Ovary (tissue), 7 donors: ENCODE measurements at regions not wholly inside any gene's neighbourhood (a gene's known extent, or its start where the extent isn't known, plus 50 kb on each side); places are given as distances from the start of the nearest gene placed in this dataset.
"Not testable (repeated sequence)": the region's sequence is repeated elsewhere in the genome, so short reads cannot be mapped to it uniquely, and the experiment has no call there.

ENCODE experiments used
- DNase-seq, 5 donors: peaks; one replicate each; pipeline ENCODE4 v3.0.0-alpha.2; 2019 to 2020
- H3K27ac ChIP-seq, 2 donors: fragments of 200-600 bp; one replicate each; pipeline versions ENCODE4 v1.5.1 to v1.8.0; 2019 to 2022
- H3K27me3 ChIP-seq: fragments of 200-600 bp; one replicate; pipeline ENCODE4 v1.8.0; 2022
- H3K36me3 ChIP-seq: fragments of 200-600 bp; sonication (generic); one replicate; pipeline ENCODE4 v1.5.1; 2019
- H3K4me1 ChIP-seq: one replicate; pipeline ENCODE4 v1.8.1; 2013; ENCODE audit warnings: mild to moderate bottlenecking, moderate library complexity; ENCODE audit not compliant: insufficient read depth
- H3K4me3 ChIP-seq: fragments of 200-600 bp; sonication (generic); one replicate; pipeline ENCODE4 v1.5.1; 2017
- H3K9me3 ChIP-seq, 2 donors: fragments of 200-600 bp in 1 of 2; sonication (generic) in 1 of 2; one replicate each; pipeline versions ENCODE4 v1.5.1 to v1.8.1; 2013 to 2019; ENCODE audit warnings: mild to moderate bottlenecking in 1 of 2, moderate library complexity in 1 of 2
- EP300 ChIP-seq: sonication (generic); formaldehyde crosslinking; IDR thresholded peaks from one replicate; pipeline ENCODE4 v1.6.1; 2017; ENCODE audit warnings: antibody characterized with exemption
- POLR2A ChIP-seq: fragments of 450-650 bp; IDR thresholded peaks from one replicate; pipeline ENCODE4 v1.6.1; 2017; ENCODE audit warnings: antibody characterized with exemption, mild to moderate bottlenecking, moderate library complexity
- WGBS, 3 donors: extraction: QIAGEN DNeasy Blood & Tissue Kit in 1 of 3; methylation state at CpG; one replicate each; pipeline versions ENCODE4 v1.1.5 to v1.1.7; 2013 to 2017; 5-methylcytosine and 5-hydroxymethylcytosine counted together
- intact Hi-C, 4 donors: fragments of 100-400 bp; cut with DNase I; formaldehyde crosslinking; loops; one replicate each; pipeline versions ENCODE4 v1.11.0 to v1.15.1; 2022 to 2023
- TF ChIP-seq, protein P1 (sequence below), 3 donors: fragments of 450-650 bp in 2 of 3; fragments of 200-600 bp in 1 of 3; IDR thresholded peaks; one replicate each; pipeline versions ENCODE4 v1.5.1 to v1.8.0; 2016 to 2022; ENCODE audit warnings: antibody characterized with exemption in 3 of 3, mild to moderate bottlenecking in 1 of 3
- donor health status: DM: no; HTN: no; CAD: no; lungs with moderate emphysema.
- donor health status: DM: no; HTN: no; CAD: no.
- donor health status: Bipolar disorder and iron deficiency.
- donor health status: DM: no; HTN: no; CAD: no.
- donor health status: DM: yes; HTN: yes; CAD: no.

DNA sequence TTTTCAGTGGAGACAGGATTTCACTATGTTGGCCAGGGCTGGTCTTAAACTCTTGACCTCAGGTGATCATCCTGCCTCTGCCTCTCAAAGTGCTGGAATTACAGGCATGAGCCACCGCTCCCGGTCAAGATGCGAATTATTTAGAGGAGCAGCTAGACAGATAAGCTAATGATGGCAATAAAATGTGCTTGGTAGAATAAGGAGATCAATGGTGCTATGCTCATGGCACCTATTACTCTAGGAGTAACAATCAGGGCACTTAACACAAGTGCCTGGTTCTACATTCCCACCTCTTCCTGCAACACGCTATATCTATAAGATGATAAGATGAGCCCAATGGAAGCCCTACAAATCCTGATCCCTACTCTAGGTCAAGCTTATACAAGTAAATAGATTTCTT is 61.4 kb upstream of the LOC128125822 start:
- TF ChIP-seq, protein P1, sequence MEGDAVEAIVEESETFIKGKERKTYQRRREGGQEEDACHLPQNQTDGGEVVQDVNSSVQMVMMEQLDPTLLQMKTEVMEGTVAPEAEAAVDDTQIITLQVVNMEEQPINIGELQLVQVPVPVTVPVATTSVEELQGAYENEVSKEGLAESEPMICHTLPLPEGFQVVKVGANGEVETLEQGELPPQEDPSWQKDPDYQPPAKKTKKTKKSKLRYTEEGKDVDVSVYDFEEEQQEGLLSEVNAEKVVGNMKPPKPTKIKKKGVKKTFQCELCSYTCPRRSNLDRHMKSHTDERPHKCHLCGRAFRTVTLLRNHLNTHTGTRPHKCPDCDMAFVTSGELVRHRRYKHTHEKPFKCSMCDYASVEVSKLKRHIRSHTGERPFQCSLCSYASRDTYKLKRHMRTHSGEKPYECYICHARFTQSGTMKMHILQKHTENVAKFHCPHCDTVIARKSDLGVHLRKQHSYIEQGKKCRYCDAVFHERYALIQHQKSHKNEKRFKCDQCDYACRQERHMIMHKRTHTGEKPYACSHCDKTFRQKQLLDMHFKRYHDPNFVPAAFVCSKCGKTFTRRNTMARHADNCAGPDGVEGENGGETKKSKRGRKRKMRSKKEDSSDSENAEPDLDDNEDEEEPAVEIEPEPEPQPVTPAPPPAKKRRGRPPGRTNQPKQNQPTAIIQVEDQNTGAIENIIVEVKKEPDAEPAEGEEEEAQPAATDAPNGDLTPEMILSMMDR (IDR thresholded peaks at IDR 0.05), result no peak
- TF ChIP-seq EP300, result no peak
- no peak for TF ChIP-seq POLR2A
- WGBS, 3 donors, result 90 to 95% (median 92%) methylated on average over 4 of the region's 4 CpGs
- no peaks in the 10 kb centered on the region for H3K36me3 ChIP-seq
- no peak overlapping the region for H3K4me3 ChIP-seq
- intact Hi-C loops, result no loop called here
- H3K27me3 ChIP-seq, result no peaks in the 10 kb centered on the region
- H3K4me1 ChIP-seq, result no peaks in the 10 kb centered on the region
- H3K9me3 ChIP-seq, result no peaks in the 10 kb centered on the region
- peak overlapping the region in 1 of 2 donors; percentile 16 for H3K27ac ChIP-seq
- no peak for DNase-seq

- Histone ChIP-seq H3K4me3 (no peak overlapping the region), H3K27ac (no peak overlapping the region), H3K4me1 (no peaks in the 10 kb centered on the region), H3K27me3 (no peaks in the 10 kb centered on the region), H3K36me3 (no peaks in the 10 kb centered on the region), H3K9me3 (no peaks in the 10 kb centered on the region)
- intact Hi-C loops, result no loop called here
- DNase-seq, result no peak
- TF ChIP-seq, protein P1 (IDR thresholded peaks at IDR 0.05), result no peak
- TF ChIP-seq POLR2A (no peak), EP300 (no peak)
- WGBS, 3 donors, result 85 to 93% (median 92%) methylated on average over 4 of the region's 4 CpGs
Measured at GRCh38 chr6:63514488-63515173, 57.6 kb upstream of the LOC128125822 start.

DNA sequence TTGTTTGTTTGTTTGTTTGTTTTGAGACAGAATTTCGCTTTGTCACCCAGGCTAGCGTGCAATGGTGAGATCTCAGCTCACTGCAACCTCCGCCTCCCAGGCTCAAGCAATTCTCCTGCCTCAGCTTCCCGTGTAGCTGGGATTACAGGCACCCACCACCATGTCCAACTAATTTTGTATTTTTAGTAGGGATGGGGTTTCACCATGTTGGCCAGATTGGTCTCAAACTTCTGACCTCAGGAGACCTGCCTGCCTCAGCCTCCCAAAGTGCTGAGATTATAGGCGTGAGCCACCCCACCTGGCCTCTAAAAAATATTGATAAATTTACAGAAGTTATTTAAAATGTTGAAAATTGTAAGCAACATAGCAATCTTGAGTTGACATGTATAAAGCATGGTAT is 57.1 kb upstream of the LOC128125822 start:
- H3K27ac ChIP-seq, H3K4me1 ChIP-seq, H3K4me3 ChIP-seq, DNase-seq, H3K9me3 ChIP-seq, H3K27me3 ChIP-seq, intact Hi-C loops, H3K36me3 ChIP-seq: not testable (repeated sequence)
- WGBS, 3 donors, result 95% methylated on average over 5 of the region's 5 CpGs

DNA sequence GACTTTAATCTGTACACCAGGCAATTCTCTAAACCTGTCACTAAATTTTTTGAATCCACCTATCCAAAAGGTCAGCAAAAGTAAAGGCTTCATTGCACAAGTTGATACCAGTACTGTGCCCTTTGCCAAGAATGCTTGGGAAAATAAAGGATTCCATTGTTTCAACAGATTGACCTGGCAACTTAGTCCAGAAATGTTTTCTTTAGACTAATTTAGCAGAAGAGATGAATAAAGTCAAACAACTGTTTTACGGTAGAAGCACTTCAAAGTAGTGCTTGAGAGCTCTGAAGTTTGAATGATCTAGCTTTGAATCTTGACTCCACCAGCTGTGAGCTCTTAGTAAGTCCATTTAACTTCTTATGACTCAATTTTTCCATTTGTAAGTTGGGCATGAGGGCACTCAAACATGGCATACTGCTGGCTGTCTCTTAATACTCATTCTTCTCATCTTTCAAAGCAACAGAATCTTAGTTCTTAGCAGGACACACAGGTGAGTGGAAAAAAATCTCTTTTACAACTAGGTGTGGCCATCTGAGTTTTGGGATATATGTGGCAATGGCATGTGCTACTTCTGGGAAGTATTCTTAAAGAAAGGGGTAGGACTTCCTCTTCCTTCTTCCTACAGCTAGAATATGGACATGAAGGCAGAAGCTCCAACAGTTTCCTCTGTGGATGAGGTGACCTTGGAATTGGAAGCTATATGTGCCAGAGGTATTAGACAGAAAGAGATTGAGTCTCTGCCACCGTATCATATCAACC is 55.9 kb upstream of the LOC128125822 start:
- no peaks in the 10 kb centered on the region for H3K9me3 ChIP-seq
- intact Hi-C loops, result no loop called here
- TF ChIP-seq EP300 (no peak), POLR2A (no peak)
- WGBS, 3 donors, result 78 to 79% (median 78%) methylated on average over 2 of the region's 2 CpGs
- no peak for DNase-seq
- H3K36me3 ChIP-seq, result no peaks in the 10 kb centered on the region
- no peaks in the 10 kb centered on the region for H3K4me1 ChIP-seq
- no peaks in the 10 kb centered on the region for H3K27me3 ChIP-seq
- no peak overlapping the region for H3K27ac ChIP-seq
- H3K4me3 ChIP-seq, result no peak overlapping the region

DNA sequence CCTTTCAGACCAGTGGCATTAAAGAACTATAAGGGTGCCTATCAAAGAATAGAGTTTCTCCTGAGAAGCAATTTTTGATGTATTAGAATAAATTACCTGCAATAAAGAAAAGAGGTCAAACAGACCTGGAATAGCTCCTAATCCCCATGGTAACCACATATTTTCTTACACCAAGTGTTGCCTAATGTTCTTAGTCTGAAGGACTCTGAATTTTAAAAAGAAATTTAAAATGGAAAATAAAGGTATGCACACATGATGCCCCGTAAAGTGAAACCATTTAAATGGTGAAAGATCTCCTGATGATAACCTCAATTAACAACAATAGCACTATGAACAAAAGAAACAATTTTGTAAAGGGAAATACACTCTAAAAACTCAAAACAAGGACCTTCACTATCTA is 55.1 kb upstream of the LOC128125822 start:
- no peak overlapping the region for H3K27ac ChIP-seq
- H3K9me3 ChIP-seq, result no peaks in the 10 kb centered on the region
- no peak overlapping the region for H3K4me3 ChIP-seq
- WGBS, 3 donors, result 70 to 87% (median 74%) methylated on average over 1 of the region's 1 CpG
- intact Hi-C loops, result no loop called here
- no peaks in the 10 kb centered on the region for H3K4me1 ChIP-seq
- DNase-seq, result no peak
- H3K36me3 ChIP-seq, result no peaks in the 10 kb centered on the region
- TF ChIP-seq, protein P1 (IDR thresholded peaks at IDR 0.05), result no peak
- TF ChIP-seq EP300 (no peak), POLR2A (no peak)
- H3K27me3 ChIP-seq, result no peaks in the 10 kb centered on the region
